Activated T-helper 17 cell treated with anti-CD3 and anti-CD28 coated beads, Interleukin-2, amount 50 U/mL, for 72 hours (primary cell): ENCODE measurements at regions not wholly inside any gene's neighbourhood (a gene's known extent, or its start where the extent isn't known, plus 50 kb on each side); places are given as distances from the start of the nearest gene placed in this dataset.
"Not testable (repeated sequence)": the region's sequence is repeated elsewhere in the genome, so short reads cannot be mapped to it uniquely, and the experiment has no call there.

Source experiments
- ATAC-seq: fragments of 150-1000 bp; cut with Tn5 transposase; replicated peaks from 2 replicates; pipeline ENCODE4 v1.10.0; 2021; ENCODE audit warnings: mild to moderate bottlenecking, moderate library complexity
- H3K27ac Mint-ChIP-seq: one replicate; pipeline ENCODE4 v1.8.0; 2022; ENCODE audit warnings: mixed read lengths
- H3K27me3 Mint-ChIP-seq: one replicate; pipeline ENCODE4 v1.8.0; 2022; ENCODE audit warnings: mixed read lengths
- H3K36me3 Mint-ChIP-seq: one replicate; pipeline ENCODE4 v1.8.0; 2022; ENCODE audit warnings: low read depth, mild to moderate bottlenecking, mixed read lengths
- H3K4me1 Mint-ChIP-seq: one replicate; pipeline ENCODE4 v1.8.0; 2022; ENCODE audit warnings: mixed read lengths
- H3K4me3 Mint-ChIP-seq: one replicate; pipeline ENCODE4 v1.8.0; 2022; ENCODE audit warnings: mild to moderate bottlenecking, mixed read lengths
- H3K9me3 Mint-ChIP-seq: one replicate; pipeline ENCODE4 v1.8.0; 2022; ENCODE audit warnings: mixed read lengths

DNA sequence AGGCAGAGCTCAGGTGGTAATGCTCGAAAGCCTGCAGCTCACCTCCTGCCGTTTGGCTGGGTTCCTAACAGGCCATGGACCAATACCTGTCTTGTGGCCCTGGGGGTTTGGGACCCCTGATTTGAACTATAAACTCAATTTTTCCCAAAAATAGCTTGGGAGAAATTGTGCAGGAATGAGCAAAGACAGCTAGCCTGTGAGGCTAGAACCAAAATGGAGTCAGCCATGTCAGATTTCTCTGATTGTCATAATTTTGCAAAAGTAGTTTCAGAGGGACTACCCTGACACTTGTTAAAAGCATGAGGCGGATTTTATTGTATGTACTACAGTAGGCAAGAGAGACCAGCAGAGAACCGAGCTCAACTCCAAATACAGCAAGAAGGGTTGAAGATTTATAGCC lies 91.8 kb downstream of the PPIAL4G start:
- H3K9me3 Mint-ChIP-seq, H3K27ac Mint-ChIP-seq, H3K4me3 Mint-ChIP-seq, ATAC-seq, H3K27me3 Mint-ChIP-seq, H3K36me3 Mint-ChIP-seq: not testable (repeated sequence)
- H3K4me1 Mint-ChIP-seq: peaks cover 27% of the 10 kb centered on the region

DNA sequence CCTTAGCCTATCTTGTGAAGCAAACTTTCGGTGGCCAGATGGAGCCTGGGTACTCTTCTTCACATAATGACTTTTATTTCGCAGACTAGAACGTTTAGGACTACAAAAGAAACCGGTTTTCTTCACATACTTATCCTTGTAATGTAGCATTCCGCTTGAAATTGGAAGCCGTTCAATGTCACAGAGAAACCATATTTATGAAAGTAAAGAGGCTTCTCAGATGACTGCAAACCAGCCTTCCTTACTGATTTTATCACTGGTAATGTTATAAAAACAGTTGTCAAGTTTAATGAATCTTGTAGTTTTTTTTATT lies 94.1 kb downstream of the PPIAL4G start:
- no peaks in the 10 kb centered on the region for H3K9me3 Mint-ChIP-seq
- H3K36me3 Mint-ChIP-seq: no peaks in the 10 kb centered on the region
- ATAC-seq: no peak
- peaks cover 29% of the 10 kb centered on the region for H3K4me1 Mint-ChIP-seq
- H3K27ac Mint-ChIP-seq: peak overlapping the region; percentile 95
- H3K4me3 Mint-ChIP-seq: peak overlapping the region; percentile 90
- no peaks in the 10 kb centered on the region for H3K27me3 Mint-ChIP-seq

DNA sequence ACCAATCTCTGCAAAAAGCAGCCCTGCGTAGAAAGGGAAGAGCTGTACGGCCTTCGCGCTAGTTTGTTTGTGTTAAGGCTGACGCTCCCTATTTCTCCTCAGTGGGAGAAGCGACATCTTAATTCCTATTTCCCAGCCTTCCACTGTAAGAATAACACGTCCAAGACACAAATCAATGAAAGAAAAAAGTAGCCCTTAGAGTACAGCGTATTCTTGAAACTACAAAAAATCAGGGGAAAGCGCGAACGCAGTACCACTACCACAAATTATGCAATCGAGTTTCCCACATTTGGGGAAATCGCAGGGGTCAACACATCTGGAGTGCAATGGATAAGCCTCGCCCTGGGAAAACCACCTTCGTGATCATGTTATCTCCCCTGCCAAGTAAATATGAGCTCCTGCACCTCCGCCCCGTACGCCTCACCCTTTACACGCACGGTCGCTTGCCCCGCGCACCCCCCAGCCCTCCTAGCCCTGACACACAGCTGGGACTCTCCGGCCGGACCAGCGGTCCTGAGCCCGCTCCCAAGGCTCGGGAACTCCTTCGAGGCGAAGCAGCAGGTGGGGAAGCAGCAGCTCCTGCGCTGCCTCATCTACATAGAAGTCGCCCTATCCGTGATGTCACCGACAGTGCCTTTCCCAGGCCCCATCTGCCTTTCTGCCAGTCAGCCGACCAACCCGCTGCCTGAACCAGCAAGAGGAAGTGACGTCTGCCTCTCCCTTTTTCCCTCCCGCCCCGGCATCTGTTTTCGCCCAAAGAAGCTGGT lies 94.7 kb downstream of the PPIAL4G start:
- no peaks in the 10 kb centered on the region for H3K36me3 Mint-ChIP-seq
- H3K4me3 Mint-ChIP-seq: peak overlapping the region; percentile 90
- H3K9me3 Mint-ChIP-seq: no peaks in the 10 kb centered on the region
- ATAC-seq: peak; percentile 97
- no peaks in the 10 kb centered on the region for H3K27me3 Mint-ChIP-seq
- peak overlapping the region; percentile 95 for H3K27ac Mint-ChIP-seq
- peaks cover 29% of the 10 kb centered on the region for H3K4me1 Mint-ChIP-seq

DNA sequence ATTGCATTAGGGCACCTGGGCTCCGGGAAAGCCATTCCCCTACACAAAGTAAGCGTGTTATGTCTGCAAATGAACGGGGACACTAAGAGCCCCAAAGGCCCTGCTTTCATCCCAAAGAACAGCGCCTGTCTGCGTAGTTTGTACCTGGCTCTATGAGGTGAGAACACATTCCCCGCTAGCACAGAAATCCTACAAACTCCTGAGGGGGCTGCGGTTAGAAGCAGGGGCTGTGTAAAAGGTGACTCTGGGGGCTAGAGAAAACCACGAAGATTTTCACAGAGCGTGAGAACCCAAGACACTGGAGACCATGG lies 95.2 kb downstream of the PPIAL4G start:
- H3K36me3 Mint-ChIP-seq, H3K27me3 Mint-ChIP-seq, H3K9me3 Mint-ChIP-seq, ATAC-seq: not testable (repeated sequence)
- Mint-ChIP-seq H3K4me3 (peak overlapping the region; percentile 90), H3K27ac (peak overlapping the region; percentile 95), H3K4me1 (peaks cover 29% of the 10 kb centered on the region)

DNA sequence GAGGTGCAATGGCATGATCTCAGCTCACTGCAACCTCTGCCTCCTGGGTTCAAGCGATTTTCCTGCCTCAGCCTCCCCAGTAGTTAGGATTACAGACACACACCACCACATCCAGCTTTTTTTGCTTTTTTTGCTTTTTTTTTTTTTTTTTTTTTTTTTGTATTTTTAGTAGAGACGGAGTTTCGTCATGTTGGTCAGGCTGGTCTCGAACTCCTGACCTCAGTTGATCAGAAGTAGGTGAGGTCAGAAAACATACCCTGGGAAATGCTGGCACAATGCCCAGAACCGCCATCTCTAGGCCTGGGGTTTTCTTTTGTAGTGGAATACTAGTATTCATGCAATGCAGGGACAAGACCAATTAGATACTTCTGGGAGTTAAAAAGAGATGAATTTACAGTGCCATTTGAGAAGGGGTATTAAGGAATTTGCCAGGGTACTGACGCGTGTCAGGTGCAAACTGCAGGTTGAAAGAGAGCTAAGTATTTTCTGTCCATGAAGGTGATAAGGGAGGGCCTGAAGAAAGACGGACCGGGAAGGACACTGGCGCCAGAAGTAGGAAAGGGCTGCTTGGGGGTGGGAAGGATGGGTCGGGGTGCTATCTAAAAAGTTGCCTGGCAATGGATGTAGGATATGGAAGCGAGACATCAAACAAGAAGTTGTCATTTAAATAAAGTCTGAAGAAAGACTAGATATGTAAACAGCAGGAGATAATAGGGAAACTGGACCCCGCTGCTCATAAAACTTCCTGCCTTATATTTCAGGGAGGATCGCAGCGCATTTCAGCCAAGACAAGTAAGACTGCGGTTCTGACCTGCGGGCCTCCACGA lies 95.8 kb downstream of the PPIAL4G start:
- not testable (repeated sequence) for H3K36me3 Mint-ChIP-seq, H3K27me3 Mint-ChIP-seq, ATAC-seq, H3K9me3 Mint-ChIP-seq
- H3K4me3 Mint-ChIP-seq: peak overlapping the region; percentile 90
- peaks cover 29% of the 10 kb centered on the region for H3K4me1 Mint-ChIP-seq
- peak overlapping the region; percentile 95 for H3K27ac Mint-ChIP-seq

DNA sequence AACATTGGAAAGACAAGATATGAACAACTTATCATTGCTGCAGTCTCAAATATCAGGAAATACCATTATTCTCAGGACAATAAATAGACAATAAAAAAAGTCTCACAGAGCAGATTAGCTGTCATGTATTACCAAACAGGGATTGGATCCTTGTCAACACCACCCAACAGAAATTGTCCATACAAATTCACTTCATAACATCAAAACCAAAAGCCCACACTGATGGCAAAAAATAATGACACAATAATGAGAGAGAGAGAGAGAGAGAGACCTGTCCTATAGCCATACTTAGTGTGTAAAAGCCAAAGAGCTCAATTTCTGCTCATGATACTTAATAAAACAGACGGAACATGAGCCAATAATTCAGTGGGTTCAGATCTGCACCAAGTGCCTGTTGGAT lies 96.5 kb downstream of the PPIAL4G start:
- ATAC-seq: no peak
- H3K36me3 Mint-ChIP-seq: no peaks in the 10 kb centered on the region
- peak overlapping the region; percentile 34 for H3K27ac Mint-ChIP-seq
- peaks cover 29% of the 10 kb centered on the region for H3K4me1 Mint-ChIP-seq
- H3K9me3 Mint-ChIP-seq: no peaks in the 10 kb centered on the region
- peak overlapping the region; percentile 5 for H3K4me3 Mint-ChIP-seq
- H3K27me3 Mint-ChIP-seq: no peaks in the 10 kb centered on the region

DNA sequence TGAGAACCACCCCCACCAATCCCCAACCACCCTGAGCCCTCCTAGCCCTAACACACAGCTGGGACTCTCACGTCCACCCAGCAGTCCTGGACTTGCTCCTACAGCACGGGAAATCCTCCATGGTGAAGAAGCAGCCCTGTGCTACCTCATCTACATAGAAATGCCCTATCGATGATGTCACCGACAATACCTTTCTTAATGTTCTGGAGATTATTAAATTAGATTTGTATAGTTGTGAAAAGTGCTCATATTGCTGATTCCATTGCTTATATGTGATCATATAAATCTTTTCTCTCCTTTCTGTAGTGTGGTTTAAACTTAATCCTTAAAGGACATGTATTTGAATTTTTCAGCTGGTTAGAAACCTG lies 97.1 kb downstream of the PPIAL4G start:
- not testable (repeated sequence) for H3K27me3 Mint-ChIP-seq, H3K9me3 Mint-ChIP-seq, H3K27ac Mint-ChIP-seq, H3K4me3 Mint-ChIP-seq, ATAC-seq, H3K36me3 Mint-ChIP-seq
- H3K4me1 Mint-ChIP-seq: peaks cover 29% of the 10 kb centered on the region

DNA sequence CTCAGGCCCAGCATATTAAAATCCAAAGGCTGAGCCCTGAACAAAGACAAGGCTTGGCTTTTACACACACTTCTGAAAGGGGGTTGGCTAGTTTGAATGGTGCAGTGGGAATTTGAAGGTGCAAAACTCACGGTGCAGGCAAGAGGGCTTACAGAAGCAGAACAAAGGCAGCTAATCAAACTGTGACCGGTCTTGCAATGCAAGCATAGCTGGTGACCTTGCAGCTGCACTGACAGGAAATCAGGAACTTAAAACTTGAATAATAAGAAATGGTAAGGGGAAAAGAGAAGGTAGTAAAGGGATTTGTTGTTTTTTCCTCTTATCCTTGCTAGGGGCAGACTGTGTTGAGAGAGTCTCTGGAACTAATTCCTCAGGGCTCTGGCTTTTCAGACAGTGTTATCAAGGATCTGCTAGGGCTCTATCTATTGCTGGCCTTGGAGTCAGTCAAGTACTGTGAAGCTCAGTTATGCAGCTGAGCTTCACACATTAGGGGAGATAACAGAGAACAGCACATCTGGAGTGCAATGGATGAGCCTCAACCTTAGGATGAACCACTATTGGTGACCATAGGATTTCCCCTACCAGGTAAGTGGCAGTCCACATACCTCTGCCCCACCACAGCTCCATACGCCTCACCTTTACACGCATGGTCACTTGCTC lies 97.6 kb downstream of the PPIAL4G start:
- Mint-ChIP-seq H3K36me3 (no peaks in the 10 kb centered on the region), H3K27me3 (no peaks in the 10 kb centered on the region), H3K4me3 (no peak overlapping the region), H3K9me3 (no peaks in the 10 kb centered on the region), H3K4me1 (peaks cover 29% of the 10 kb centered on the region), H3K27ac (no peak overlapping the region)
- ATAC-seq: no peak

DNA sequence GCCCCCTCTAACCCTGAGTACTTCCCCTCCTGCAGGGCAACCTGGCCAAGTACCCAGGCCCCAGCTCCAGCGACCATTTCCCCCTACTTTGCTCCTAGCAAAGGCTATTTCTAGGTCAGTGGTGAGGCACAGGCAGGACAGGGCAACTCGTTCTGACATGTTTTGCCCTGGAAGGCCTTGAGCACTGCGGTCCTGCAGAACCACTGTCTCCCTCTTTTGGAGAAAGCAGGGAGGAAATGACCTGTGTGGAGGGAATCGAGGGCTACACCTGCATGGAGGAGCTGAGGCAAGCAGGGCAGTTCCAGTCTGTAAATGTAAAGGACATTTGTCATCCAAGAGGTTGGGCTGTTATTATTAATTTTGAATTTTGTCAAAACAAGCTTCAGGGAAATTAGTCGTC lies 99.1 kb downstream of the PPIAL4G start:
- peaks cover 23% of the 10 kb centered on the region for H3K4me1 Mint-ChIP-seq
- no peak overlapping the region for H3K4me3 Mint-ChIP-seq
- no peak for ATAC-seq
- no peaks in the 10 kb centered on the region for H3K36me3 Mint-ChIP-seq
- H3K9me3 Mint-ChIP-seq: no peaks in the 10 kb centered on the region
- H3K27ac Mint-ChIP-seq: no peak overlapping the region
- H3K27me3 Mint-ChIP-seq: no peaks in the 10 kb centered on the region

DNA sequence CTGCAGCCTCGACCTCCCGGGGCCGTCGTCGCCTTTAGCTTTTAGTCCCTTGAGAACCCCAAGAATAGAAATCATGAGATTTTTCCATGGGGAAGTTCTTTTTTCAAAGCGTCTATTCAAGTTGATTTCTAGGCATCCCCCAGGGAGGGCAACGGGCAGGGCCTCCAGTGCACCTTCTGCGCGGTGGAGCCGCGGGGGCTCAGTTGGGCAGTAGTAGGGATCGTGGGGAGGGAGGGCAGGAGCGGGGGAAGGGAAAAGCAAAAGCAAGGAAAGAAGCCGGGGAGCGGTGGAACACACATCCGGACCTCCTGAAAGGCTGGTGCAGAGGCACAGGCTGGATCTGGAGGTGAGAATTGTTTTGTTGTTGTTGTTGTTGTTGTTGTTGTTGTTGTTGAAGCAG lies 103.4 kb downstream of the PPIAL4G start:
- Mint-ChIP-seq H3K4me3 (no peak overlapping the region), H3K36me3 (no peaks in the 10 kb centered on the region), H3K27ac (no peak overlapping the region), H3K4me1 (peaks cover 5% of the 10 kb centered on the region), H3K27me3 (no peaks in the 10 kb centered on the region), H3K9me3 (no peaks in the 10 kb centered on the region)
- no peak for ATAC-seq

DNA sequence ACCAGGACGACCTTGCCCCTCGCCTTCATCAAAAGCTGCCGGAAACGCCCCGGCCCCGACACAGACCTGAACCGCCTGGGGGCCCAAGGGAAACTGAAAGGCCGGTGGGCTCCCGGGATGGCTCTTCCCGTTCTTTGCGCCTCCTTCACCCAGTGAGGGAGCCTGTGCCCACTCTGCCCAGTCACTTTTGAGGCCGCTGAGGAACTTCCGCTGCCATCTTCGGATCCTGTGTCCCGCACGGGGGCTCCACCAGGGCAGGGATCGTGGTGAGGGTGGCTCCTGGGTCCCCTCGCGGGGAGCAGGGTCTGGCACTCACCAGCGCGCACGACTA lies 104.0 kb downstream of the PPIAL4G start:
- Mint-ChIP-seq H3K4me3 (no peak overlapping the region), H3K4me1 (peaks cover 5% of the 10 kb centered on the region), H3K27me3 (no peaks in the 10 kb centered on the region), H3K36me3 (no peaks in the 10 kb centered on the region), H3K9me3 (no peaks in the 10 kb centered on the region), H3K27ac (no peak overlapping the region)
- no peak for ATAC-seq

DNA sequence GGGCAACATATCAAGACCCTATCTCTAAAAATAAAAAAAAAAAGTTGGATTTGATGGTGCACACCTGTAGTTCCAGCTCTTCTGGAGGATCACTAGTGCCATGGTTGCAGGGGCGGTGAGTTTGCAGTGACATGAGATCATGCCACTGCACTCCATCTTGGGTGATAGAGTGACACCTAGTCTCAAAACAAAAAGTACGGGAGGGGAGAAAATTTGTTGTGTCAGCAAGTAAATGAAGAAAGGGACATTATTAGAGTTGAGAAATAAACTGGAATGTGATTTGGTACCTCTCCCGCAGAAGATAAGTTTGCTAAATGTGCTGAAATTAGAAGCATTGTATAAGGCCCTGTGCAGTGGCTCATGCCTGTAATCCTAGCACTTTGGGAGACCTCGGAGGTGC lies 105.1 kb downstream of the PPIAL4G start:
- H3K9me3 Mint-ChIP-seq, H3K27me3 Mint-ChIP-seq, ATAC-seq, H3K27ac Mint-ChIP-seq, H3K36me3 Mint-ChIP-seq, H3K4me3 Mint-ChIP-seq, H3K4me1 Mint-ChIP-seq: not testable (repeated sequence)

DNA sequence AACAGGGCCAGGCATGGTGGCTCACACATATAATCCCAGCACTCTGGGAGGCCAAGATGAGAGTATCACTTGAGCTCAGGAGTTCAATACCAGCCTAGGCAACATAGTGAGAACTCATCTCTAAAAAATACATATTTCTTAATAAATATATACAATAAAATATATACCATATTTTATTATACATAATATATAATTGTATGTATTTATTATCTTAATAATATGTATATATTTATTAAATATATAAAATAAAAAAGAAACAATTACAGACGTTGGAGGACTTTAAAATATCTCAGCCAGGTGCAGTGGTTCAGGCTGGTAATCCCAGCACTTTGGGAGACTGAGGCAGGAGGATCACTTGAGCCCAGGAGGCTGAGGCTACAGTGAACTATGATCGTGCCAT lies 106.1 kb downstream of the PPIAL4G start:
- not testable (repeated sequence) for H3K36me3 Mint-ChIP-seq, H3K4me3 Mint-ChIP-seq, H3K9me3 Mint-ChIP-seq, ATAC-seq, H3K27me3 Mint-ChIP-seq, H3K27ac Mint-ChIP-seq
- H3K4me1 Mint-ChIP-seq: peaks cover 16% of the 10 kb centered on the region

DNA sequence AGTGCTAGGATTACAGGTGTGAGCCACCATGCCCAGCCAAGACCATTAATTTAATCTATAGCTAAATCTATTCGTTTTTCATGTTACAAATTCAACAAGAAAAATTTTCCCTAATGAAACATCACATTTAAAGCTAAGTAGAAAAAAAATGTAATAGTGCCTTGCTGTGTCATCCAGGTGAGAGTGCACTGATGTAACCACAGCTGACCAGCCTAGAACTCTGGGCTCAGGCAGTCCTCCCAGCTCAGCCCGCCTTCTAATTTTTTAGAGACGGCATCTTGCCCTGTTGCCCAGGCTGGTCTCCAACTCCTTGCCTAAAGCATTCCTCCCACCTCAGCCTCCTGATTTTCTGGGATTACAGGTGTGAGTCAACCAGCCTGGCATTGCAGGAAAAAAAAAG lies 109.0 kb downstream of the PPIAL4G start:
- ATAC-seq: no peak
- H3K36me3 Mint-ChIP-seq: no peaks in the 10 kb centered on the region
- no peaks in the 10 kb centered on the region for H3K9me3 Mint-ChIP-seq
- peaks cover 29% of the 10 kb centered on the region for H3K4me1 Mint-ChIP-seq
- H3K27ac Mint-ChIP-seq: no peak overlapping the region
- H3K27me3 Mint-ChIP-seq: no peaks in the 10 kb centered on the region
- peak overlapping the region; percentile 80 for H3K4me3 Mint-ChIP-seq

DNA sequence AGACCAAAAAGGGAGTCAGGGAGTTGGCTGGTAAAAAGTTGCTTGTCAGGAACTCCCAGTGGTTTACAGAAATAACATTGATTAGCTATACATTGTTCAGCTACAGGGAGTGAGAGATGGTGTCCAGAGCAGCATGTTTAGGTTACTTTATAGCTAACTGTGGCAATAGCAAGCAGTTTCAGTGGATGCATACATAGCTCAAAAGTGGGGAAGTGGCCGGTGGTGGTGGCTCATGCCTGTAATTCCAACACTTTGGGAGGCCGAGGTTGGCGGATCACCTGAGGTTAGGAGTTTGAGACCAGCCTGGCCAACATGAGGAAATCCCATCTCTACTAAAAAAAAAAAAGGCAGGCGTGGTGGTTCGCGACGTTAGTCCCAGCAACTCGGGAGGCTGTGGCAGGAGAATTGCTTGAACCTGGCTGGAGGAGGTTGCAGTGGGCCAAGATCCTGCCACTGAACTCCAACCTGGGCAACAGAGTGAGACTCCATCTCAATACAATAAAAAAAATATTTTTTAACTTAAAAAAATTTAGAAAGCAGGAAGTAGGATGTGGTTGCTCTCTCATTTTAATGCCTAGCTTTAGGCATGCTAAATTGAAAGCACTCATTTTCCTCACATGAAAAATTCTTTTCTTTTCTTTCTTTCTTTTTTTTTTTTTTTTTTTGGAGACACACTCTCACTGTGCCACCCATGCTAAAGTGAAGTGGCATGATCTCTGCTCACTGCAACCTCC lies 109.7 kb downstream of the PPIAL4G start:
- peaks cover 29% of the 10 kb centered on the region for H3K4me1 Mint-ChIP-seq
- no peaks in the 10 kb centered on the region for H3K9me3 Mint-ChIP-seq
- peak; percentile 8 for ATAC-seq
- no peaks in the 10 kb centered on the region for H3K36me3 Mint-ChIP-seq
- no peaks in the 10 kb centered on the region for H3K27me3 Mint-ChIP-seq
- peak overlapping the region; percentile 90 for H3K27ac Mint-ChIP-seq
- H3K4me3 Mint-ChIP-seq: peak overlapping the region; percentile 80
